Cardiac muscle cell (in vitro differentiated cells and primary cell): ENCODE measurements at regions not wholly inside any gene's neighbourhood (a gene's known extent, or its start where the extent isn't known, plus 50 kb on each side); places are given as distances from the start of the nearest gene placed in this dataset.
"Not testable (repeated sequence)": the region's sequence is repeated elsewhere in the genome, so short reads cannot be mapped to it uniquely, and the experiment has no call there.

Experiments
- DNase-seq, 2 donors: peaks; one replicate each; pipeline versions ENCODE4 v3.0.0 to v3.0.0-alpha.2; 2010 to 2017; ENCODE audit warnings: low read depth in 1 of 2, low spot score in 1 of 2
- H3K27ac ChIP-seq: fragments of 200-600 bp; sonication (generic); 2 replicates; pipeline ENCODE4 v1.5.1; 2016
- H3K27me3 ChIP-seq: fragments of 200-600 bp; sonication (generic); 2 replicates; pipeline ENCODE4 v1.6.0; 2016; ENCODE audit warnings: control low read depth
- H3K36me3 ChIP-seq: fragments of 200-600 bp; sonication (generic); 2 replicates; pipeline ENCODE4 v1.5.1; 2016; ENCODE audit warnings: control low read depth
- H3K4me1 ChIP-seq: fragments of 200-600 bp; sonication (generic); 2 replicates; pipeline ENCODE4 v1.8.1; 2017; ENCODE audit warnings: low read depth, mild to moderate bottlenecking, mixed run types
- H3K4me3 ChIP-seq: fragments of 200-600 bp; sonication (generic); 2 replicates; pipeline ENCODE4 v1.5.1; 2016; ENCODE audit warnings: mild to moderate bottlenecking
- H3K9me3 ChIP-seq: fragments of 200-600 bp; sonication (generic); 2 replicates; pipeline ENCODE4 v1.5.1; 2017; ENCODE audit warnings: low read depth, mild to moderate bottlenecking, control low read depth
- CTCF ChIP-seq: IDR thresholded peaks from 2 replicates; pipeline ENCODE4 v1.5.1; 2012; ENCODE audit warnings: low read depth, mild to moderate bottlenecking, low read length

GRCh38 chr13:99677116-99677951 is 176.1 kb downstream of the TM9SF2 start:
- no peak overlapping the region for H3K4me3 ChIP-seq
- no peaks in the 10 kb centered on the region for H3K36me3 ChIP-seq
- peaks cover 5% of the 10 kb centered on the region for H3K4me1 ChIP-seq
- no peak for TF ChIP-seq CTCF
- H3K27ac ChIP-seq: no peak overlapping the region
- H3K9me3 ChIP-seq: no peaks in the 10 kb centered on the region
- no peaks in the 10 kb centered on the region for H3K27me3 ChIP-seq
- DNase-seq: peak in 1 of 2 donors; percentile 13

GRCh38 chr13:99671746-99672145 is 170.5 kb downstream of the TM9SF2 start:
- Histone ChIP-seq H3K9me3 (no peaks in the 10 kb centered on the region), H3K36me3 (no peaks in the 10 kb centered on the region), H3K4me3 (no peak overlapping the region), H3K27me3 (no peaks in the 10 kb centered on the region), H3K4me1 (peaks cover 15% of the 10 kb centered on the region), H3K27ac (no peak overlapping the region)
- TF ChIP-seq CTCF: no peak
- no peak for DNase-seq

- H3K9me3 ChIP-seq, DNase-seq, H3K36me3 ChIP-seq, H3K4me3 ChIP-seq, H3K27me3 ChIP-seq, H3K27ac ChIP-seq: not testable (repeated sequence)
- peaks cover 15% of the 10 kb centered on the region for H3K4me1 ChIP-seq
These were observed 167.8 kb downstream of the TM9SF2 start for GRCh38 chr13:99669096-99669495.

- Histone ChIP-seq H3K27me3 (no peaks in the 10 kb centered on the region), H3K4me3 (no peak overlapping the region), H3K4me1 (peaks cover 20% of the 10 kb centered on the region), H3K27ac (no peak overlapping the region), H3K36me3 (no peaks in the 10 kb centered on the region), H3K9me3 (no peaks in the 10 kb centered on the region)
- TF ChIP-seq CTCF: no peak
- no peak for DNase-seq
These were observed 165.0 kb downstream of the TM9SF2 start for GRCh38 chr13:99666146-99666805.

- H3K27me3 ChIP-seq: no peaks in the 10 kb centered on the region
- no peaks in the 10 kb centered on the region for H3K36me3 ChIP-seq
- H3K4me3 ChIP-seq: no peak overlapping the region
- H3K9me3 ChIP-seq: no peaks in the 10 kb centered on the region
- H3K4me1 ChIP-seq: peaks cover 16% of the 10 kb centered on the region
- no peak for DNase-seq
- no peak overlapping the region for H3K27ac ChIP-seq
- no peak for TF ChIP-seq CTCF
These were observed 164.4 kb downstream of the TM9SF2 start for GRCh38 chr13:99665711-99666110.

GRCh38 chr13:99663908-99664307 is 162.6 kb downstream of the TM9SF2 start:
- no peaks in the 10 kb centered on the region for H3K9me3 ChIP-seq
- no peak for TF ChIP-seq CTCF
- no peaks in the 10 kb centered on the region for H3K36me3 ChIP-seq
- no peak overlapping the region for H3K4me3 ChIP-seq
- no peak for DNase-seq
- H3K4me1 ChIP-seq: peaks cover 18% of the 10 kb centered on the region
- peaks cover 9% of the 10 kb centered on the region for H3K27me3 ChIP-seq
- H3K27ac ChIP-seq: no peak overlapping the region
